T-cell (primary cell): ENCODE measurements at regions not wholly inside any gene's neighbourhood (a gene's known extent, or its start where the extent isn't known, plus 50 kb on each side); places are given as distances from the start of the nearest gene placed in this dataset.
"Not testable (repeated sequence)": the region's sequence is repeated elsewhere in the genome, so short reads cannot be mapped to it uniquely, and the experiment has no call there.

ENCODE experiments used
- ATAC-seq, 4 experiments: fragments of 200-7000 bp in 3 of 4; fragments of 150-1000 bp in 1 of 4; cut with Tn5 transposase; replicated peaks in 1 of 4; 1 replicate in 3 of 4; 2 replicates in 1 of 4; pipeline ENCODE4 v1.10.0; 2021; ENCODE audit warnings: moderate library complexity in 3 of 4, mild to moderate bottlenecking in 2 of 4, moderate number of reproducible peaks in 1 of 4
- CTCF ChIA-PET, 2 donors: fragments of 300-600 bp; sonication (Branson Sonifier 250); formaldehyde crosslinking; loops; one replicate each; lab custom pipeline; 2022; ENCODE audit warnings: antibody characterized with exemption in 2 of 2; lab: Charles Lee
- POLR2A ChIA-PET, 2 donors: fragments of 300-600 bp; sonication (Branson Sonifier 250); formaldehyde crosslinking; loops; one replicate each; lab custom pipeline; 2022; ENCODE audit warnings: antibody characterized with exemption in 2 of 2; lab: Charles Lee
- DNase-seq, 35 experiments: peaks; one replicate each; pipeline versions ENCODE4 v3.0.0 to v3.0.0-alpha.2; 2013 to 2023
- H3K27ac ChIP-seq: one replicate; pipeline ENCODE4 v1.5.1; 2013; ENCODE audit warnings: low read length
- H3K27me3 ChIP-seq, 2 experiments: replicated peaks in 1 of 2; 1 replicate in 1 of 2; 2 replicates in 1 of 2; pipeline versions ENCODE4 v1.6.1 to v1.7.0; 2013; ENCODE audit warnings: low read length in 1 of 2, mixed read lengths in 1 of 2; ENCODE audit not compliant: control insufficient read depth in 2 of 2, insufficient read depth in 2 of 2; ENCODE audit errors: extremely low read depth in 1 of 2
- H3K36me3 ChIP-seq, 2 donors: 1 replicate in 1 of 2; 2 replicates in 1 of 2; pipeline versions ENCODE4 v1.6.1 to v1.7.0; 2013; ENCODE audit warnings: low read length in 1 of 2; ENCODE audit not compliant: control insufficient read depth in 2 of 2, insufficient read depth in 1 of 2; ENCODE audit errors: extremely low read depth in 1 of 2
- H3K4me1 ChIP-seq, 2 experiments: 1 replicate in 1 of 2; 2 replicates in 1 of 2; pipeline versions ENCODE4 v1.6.1 to v1.7.0; 2013; ENCODE audit warnings: low read length in 2 of 2, mixed read lengths in 1 of 2; ENCODE audit not compliant: insufficient read depth in 2 of 2, control insufficient read depth in 1 of 2; ENCODE audit errors: extremely low read depth in 1 of 2
- H3K4me3 ChIP-seq, 2 donors: 1 replicate in 1 of 2; 2 replicates in 1 of 2; pipeline versions ENCODE4 v1.5.1 to v1.7.0; 2013; ENCODE audit warnings: mild to moderate bottlenecking in 2 of 2, low read length in 1 of 2, moderate library complexity in 1 of 2; ENCODE audit not compliant: control insufficient read depth in 1 of 2; ENCODE audit errors: extremely low read depth in 1 of 2
- H3K9me3 ChIP-seq: 2 replicates; pipeline ENCODE4 v1.7.0; 2013
- H3K27ac Mint-ChIP-seq, 2 donors: one replicate each; pipeline ENCODE4 v1.8.0; 2020 to 2021; ENCODE audit warnings: mild to moderate bottlenecking in 2 of 2, mixed read lengths in 2 of 2
- H3K27me3 Mint-ChIP-seq, 2 donors: one replicate each; pipeline ENCODE4 v1.8.0; 2021 to 2022; ENCODE audit warnings: mixed read lengths in 2 of 2
- H3K36me3 Mint-ChIP-seq: one replicate; pipeline ENCODE4 v1.8.0; 2021; ENCODE audit warnings: mixed read lengths
- H3K4me1 Mint-ChIP-seq, 3 donors: one replicate each; pipeline ENCODE4 v1.8.0; 2020 to 2022; ENCODE audit warnings: mixed read lengths in 3 of 3, mild to moderate bottlenecking in 1 of 3
- H3K4me3 Mint-ChIP-seq, 3 donors: one replicate each; pipeline ENCODE4 v1.8.0; 2020 to 2022; ENCODE audit warnings: mild to moderate bottlenecking in 3 of 3, mixed read lengths in 3 of 3, moderate library complexity in 3 of 3
- H3K9me3 Mint-ChIP-seq, 3 donors: one replicate each; pipeline ENCODE4 v1.8.0; 2020 to 2022; ENCODE audit warnings: mixed read lengths in 3 of 3
- WGBS: methylation state at CpG from one replicate; pipeline ENCODE4 v1.1.5; 2013; ENCODE audit warnings: missing lambda C conversion rate; ENCODE audit not compliant: insufficient coverage; 5-methylcytosine and 5-hydroxymethylcytosine counted together

- Mint-ChIP-seq H3K4me1 (no peaks in the 10 kb centered on the region), H3K27me3 (no peaks in the 10 kb centered on the region), H3K27ac (no peak overlapping the region), H3K9me3 (peaks cover 2 to 14% (median 6%) of the 10 kb centered on the region in 3 donors), H3K36me3 (no peaks in the 10 kb centered on the region), H3K4me3 (no peak overlapping the region)
- Histone ChIP-seq H3K27me3 (no peaks in the 10 kb centered on the region), H3K27ac (no peak overlapping the region), H3K4me3 (no peak overlapping the region), H3K36me3 (no peaks in the 10 kb centered on the region), H3K4me1 (no peaks in the 10 kb centered on the region), H3K9me3 (no peaks in the 10 kb centered on the region)
- no CpG with 5 or more reads among the region's 4 CpGs for WGBS
- POLR2A ChIA-PET = no interaction called here
- ATAC-seq = no peak
- no peak for DNase-seq
- CTCF ChIA-PET = no interaction called here
These were observed 1024.0 kb upstream of the SLIT2 start for GRCh38 chr4:19227701-19228100.

GRCh38 chr4:19224820-19225219, 1026.9 kb upstream of the SLIT2 start:
- ATAC-seq = no peak
- H3K4me1 Mint-ChIP-seq = no peaks in the 10 kb centered on the region
- no peak overlapping the region for H3K4me3 Mint-ChIP-seq
- peaks cover 2 to 4% (median 4%) of the 10 kb centered on the region in 3 donors for H3K9me3 Mint-ChIP-seq
- no peak overlapping the region for H3K27ac Mint-ChIP-seq
- H3K36me3 Mint-ChIP-seq = no peaks in the 10 kb centered on the region
- DNase-seq = no peak
- no peak overlapping the region for H3K4me3 ChIP-seq
- ChIA-PET CTCF (no interaction called here), POLR2A (no interaction called here)
- no peaks in the 10 kb centered on the region for H3K27me3 ChIP-seq
- no peaks in the 10 kb centered on the region for H3K9me3 ChIP-seq
- no peak overlapping the region for H3K27ac ChIP-seq
- no peaks in the 10 kb centered on the region for H3K4me1 ChIP-seq
- WGBS = no CpG with 5 or more reads among the region's 2 CpGs
- H3K36me3 ChIP-seq = no peaks in the 10 kb centered on the region
- H3K27me3 Mint-ChIP-seq = no peaks in the 10 kb centered on the region

- no peaks in the 10 kb centered on the region for H3K4me1 ChIP-seq
- Mint-ChIP-seq H3K9me3 (peaks cover 6 to 18% (median 12%) of the 10 kb centered on the region in 3 donors), H3K27me3 (no peaks in the 10 kb centered on the region), H3K4me1 (no peaks in the 10 kb centered on the region), H3K36me3 (no peaks in the 10 kb centered on the region), H3K27ac (no peak overlapping the region), H3K4me3 (no peak overlapping the region)
- no peak overlapping the region for H3K4me3 ChIP-seq
- no peaks in the 10 kb centered on the region for H3K9me3 ChIP-seq
- ChIA-PET CTCF (no interaction called here), POLR2A (no interaction called here)
- H3K27ac ChIP-seq = no peak overlapping the region
- no peak for ATAC-seq
- H3K27me3 ChIP-seq = no peaks in the 10 kb centered on the region
- DNase-seq = no peak
- H3K36me3 ChIP-seq = no peaks in the 10 kb centered on the region
- WGBS = no CpG with 5 or more reads among the region's 3 CpGs
These were observed 1035.2 kb upstream of the SLIT2 start for GRCh38 chr4:19216476-19216875.

GRCh38 chr4:19214591-19215186, 1037.0 kb upstream of the SLIT2 start:
- H3K4me3 Mint-ChIP-seq = no peak overlapping the region
- ChIA-PET POLR2A (no interaction called here), CTCF (no interaction called here)
- Histone ChIP-seq H3K27me3 (no peaks in the 10 kb centered on the region), H3K4me1 (no peaks in the 10 kb centered on the region), H3K27ac (no peak overlapping the region), H3K4me3 (no peak overlapping the region), H3K9me3 (no peaks in the 10 kb centered on the region), H3K36me3 (no peaks in the 10 kb centered on the region)
- H3K36me3 Mint-ChIP-seq = no peaks in the 10 kb centered on the region
- DNase-seq (no peak), ATAC-seq (no peak)
- no peaks in the 10 kb centered on the region for H3K27me3 Mint-ChIP-seq
- 96% methylated on average over 2 of the region's 4 CpGs for WGBS
- no peaks in the 10 kb centered on the region for H3K4me1 Mint-ChIP-seq
- H3K9me3 Mint-ChIP-seq = peaks cover 6 to 27% (median 17%) of the 10 kb centered on the region in 3 donors
- H3K27ac Mint-ChIP-seq = no peak overlapping the region

- ChIA-PET CTCF (no interaction called here), POLR2A (no interaction called here)
- H3K4me3 ChIP-seq = no peak overlapping the region
- Mint-ChIP-seq H3K9me3 (peaks cover 10 to 27% (median 17%) of the 10 kb centered on the region in 3 donors), H3K4me1 (no peaks in the 10 kb centered on the region), H3K27ac (no peak overlapping the region), H3K27me3 (no peaks in the 10 kb centered on the region), H3K36me3 (no peaks in the 10 kb centered on the region), H3K4me3 (no peak overlapping the region)
- H3K27ac ChIP-seq = no peak overlapping the region
- H3K36me3 ChIP-seq = no peaks in the 10 kb centered on the region
- ATAC-seq (no peak), DNase-seq (no peak)
- H3K9me3 ChIP-seq = no peaks in the 10 kb centered on the region
- no peaks in the 10 kb centered on the region for H3K27me3 ChIP-seq
- WGBS = 100% methylated on average over 1 of the region's 3 CpGs
- no peaks in the 10 kb centered on the region for H3K4me1 ChIP-seq
These were observed 1038.3 kb upstream of the SLIT2 start for GRCh38 chr4:19213388-19213787.

GRCh38 chr4:19205853-19206252, 1045.9 kb upstream of the SLIT2 start:
- Histone ChIP-seq H3K4me3 (no peak overlapping the region), H3K36me3 (no peaks in the 10 kb centered on the region), H3K27ac (no peak overlapping the region), H3K4me1 (no peaks in the 10 kb centered on the region), H3K27me3 (no peaks in the 10 kb centered on the region), H3K9me3 (no peaks in the 10 kb centered on the region)
- DNase-seq (no peak), ATAC-seq (no peak)
- CTCF ChIA-PET = no interaction called here
- Mint-ChIP-seq H3K9me3 (peaks cover 4 to 10% (median 5%) of the 10 kb centered on the region in 3 donors), H3K36me3 (no peaks in the 10 kb centered on the region), H3K4me1 (no peaks in the 10 kb centered on the region), H3K4me3 (no peak overlapping the region), H3K27me3 (no peaks in the 10 kb centered on the region), H3K27ac (no peak overlapping the region)
- POLR2A ChIA-PET = no interaction called here
- no CpG with 5 or more reads among the region's 2 CpGs for WGBS

- H3K27ac Mint-ChIP-seq, H3K27me3 ChIP-seq, H3K4me3 Mint-ChIP-seq, H3K4me1 Mint-ChIP-seq, CTCF ChIA-PET, H3K4me3 ChIP-seq, H3K27ac ChIP-seq, H3K9me3 Mint-ChIP-seq, H3K27me3 Mint-ChIP-seq, H3K4me1 ChIP-seq, POLR2A ChIA-PET, ATAC-seq, H3K9me3 ChIP-seq, H3K36me3 ChIP-seq, H3K36me3 Mint-ChIP-seq, DNase-seq: not testable (repeated sequence)
- WGBS = 87% methylated on average over 17 of the region's 17 CpGs
These were observed 1053.9 kb upstream of the SLIT2 start for GRCh38 chr4:19197838-19198237.
